T follicular helper cell (primary cell): ENCODE measurements at regions not wholly inside any gene's neighbourhood (a gene's known extent, or its start where the extent isn't known, plus 50 kb on each side); places are given as distances from the start of the nearest gene placed in this dataset.
"Not testable (repeated sequence)": the region's sequence is repeated elsewhere in the genome, so short reads cannot be mapped to it uniquely, and the experiment has no call there.

Experiments used
- DNase-seq: peaks from one replicate; pipeline ENCODE4 v3.0.0-alpha.2; 2020; ENCODE audit warnings: low read depth

GRCh38 chr6:9020001-9020400 lies 584.7 kb upstream of the SLC35B3 start:
- DNase-seq: no peak

GRCh38 chr6:9009931-9010330 lies 574.6 kb upstream of the SLC35B3 start:
- no peak for DNase-seq

- DNase-seq: no peak
Measured at GRCh38 chr6:9007027-9007426, 571.7 kb upstream of the SLC35B3 start.

- DNase-seq: no peak
Measured at GRCh38 chr6:9002833-9003232, 567.5 kb upstream of the SLC35B3 start.

GRCh38 chr6:8995156-8995555 lies 559.8 kb upstream of the SLC35B3 start:
- no peak for DNase-seq

- DNase-seq: no peak
Measured at GRCh38 chr6:8993111-8993510, 557.8 kb upstream of the SLC35B3 start.

GRCh38 chr6:8991844-8992243 lies 556.5 kb upstream of the SLC35B3 start:
- no peak for DNase-seq

- DNase-seq: no peak
Measured at GRCh38 chr6:8990075-8990474, 554.7 kb upstream of the SLC35B3 start.

GRCh38 chr6:8983202-8983688 lies 547.9 kb upstream of the SLC35B3 start:
- DNase-seq: peak; percentile 9

- DNase-seq: no peak
Measured at GRCh38 chr6:8982668-8983067, 547.3 kb upstream of the SLC35B3 start.

GRCh38 chr6:8973395-8973794 lies 538.0 kb upstream of the SLC35B3 start:
- DNase-seq: no peak

- no peak for DNase-seq
Measured at GRCh38 chr6:8969747-8970146, 534.4 kb upstream of the SLC35B3 start.

GRCh38 chr6:8958894-8959511 lies 523.7 kb upstream of the SLC35B3 start:
- no peak for DNase-seq

GRCh38 chr6:8953310-8953709 lies 518.0 kb upstream of the SLC35B3 start:
- DNase-seq: no peak

GRCh38 chr6:8948733-8949132 lies 513.4 kb upstream of the SLC35B3 start:
- DNase-seq: no peak

GRCh38 chr6:8947900-8948299 lies 512.6 kb upstream of the SLC35B3 start:
- DNase-seq: no peak

GRCh38 chr6:8944548-8944947 lies 509.2 kb upstream of the SLC35B3 start:
- no peak for DNase-seq

GRCh38 chr6:8943073-8943472 lies 507.7 kb upstream of the SLC35B3 start:
- no peak for DNase-seq

GRCh38 chr6:8941577-8941976 lies 506.2 kb upstream of the SLC35B3 start:
- no peak for DNase-seq

- DNase-seq: no peak
Measured at GRCh38 chr6:8940356-8940755, 505.0 kb upstream of the SLC35B3 start.

- DNase-seq: no peak
Measured at GRCh38 chr6:8939615-8940014, 504.3 kb upstream of the SLC35B3 start.

GRCh38 chr6:8934318-8934717 lies 499.0 kb upstream of the SLC35B3 start:
- no peak for DNase-seq

GRCh38 chr6:8930009-8930408 lies 494.7 kb upstream of the SLC35B3 start:
- DNase-seq: no peak

- not testable (repeated sequence) for DNase-seq
Measured at GRCh38 chr6:8920244-8920643, 484.9 kb upstream of the SLC35B3 start.
